ENCODE measurements at regions not wholly inside any gene's neighbourhood (a gene's known extent, or its start where the extent isn't known, plus 50 kb on each side); places are given as distances from the start of the nearest gene placed in this dataset.

DNA sequence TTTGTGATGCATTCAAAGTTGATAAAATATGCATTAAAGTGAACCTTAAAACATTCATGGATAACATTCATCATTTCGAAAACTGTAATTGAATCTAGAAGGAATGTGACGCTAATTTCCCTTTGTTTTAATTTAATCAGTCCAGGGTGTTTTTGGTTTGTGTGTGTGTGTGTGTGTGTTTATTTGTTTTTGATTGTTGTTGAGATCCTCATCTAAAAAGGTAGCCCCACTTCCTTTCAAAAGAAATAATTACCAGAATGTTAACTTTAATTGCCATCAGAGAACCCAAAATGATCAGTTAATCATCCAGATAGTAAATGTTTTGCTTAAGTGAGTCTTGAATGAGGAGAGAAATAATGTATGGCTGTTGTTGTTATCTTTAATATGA is 74.5 kb upstream of the PTPRZ1 start:
- 87 to 92% (median 90%) methylated on average over 2 of the region's 2 CpGs for WGBS, 5 donors
- DNase-seq = no peak
- no peak overlapping the region for H3K4me3 ChIP-seq
- H3K9me3 ChIP-seq = no peaks in the 10 kb centered on the region
- intact Hi-C loops (cut with DNase I; ENCODE audit: low total_unique reads) = no loop called here
- H3K4me1 ChIP-seq = no peaks in the 10 kb centered on the region
- no peaks in the 10 kb centered on the region for H3K27me3 ChIP-seq
- no peaks in the 10 kb centered on the region for H3K36me3 ChIP-seq
- TF ChIP-seq POLR2A (IDR thresholded peaks at IDR 0.05) (no peak), POLR2AphosphoS5 (IDR thresholded peaks at IDR 0.05) (no peak), EP300 (IDR thresholded peaks at IDR 0.05) (no peak), CTCF (IDR thresholded peaks at IDR 0.05) (no peak)
- no peak overlapping the region for H3K27ac ChIP-seq

GRCh38 chr7:121797657-121798452 is 75.1 kb upstream of the PTPRZ1 start:
- intact Hi-C loops (cut with DNase I; ENCODE audit: low total_unique reads) = no loop called here
- TF ChIP-seq POLR2A (IDR thresholded peaks at IDR 0.05) = no peak
- no peak for TF ChIP-seq EP300 (IDR thresholded peaks at IDR 0.05)
- TF ChIP-seq POLR2AphosphoS5 (IDR thresholded peaks at IDR 0.05) = no peak
- no peak for TF ChIP-seq CTCF (IDR thresholded peaks at IDR 0.05)
- WGBS, 5 donors = 77 to 91% (median 86%) methylated on average over 6 of the region's 6 CpGs
- H3K4me3 ChIP-seq = no peak overlapping the region
- no peaks in the 10 kb centered on the region for H3K27me3 ChIP-seq
- no peaks in the 10 kb centered on the region for H3K4me1 ChIP-seq
- no peaks in the 10 kb centered on the region for H3K9me3 ChIP-seq
- H3K36me3 ChIP-seq = no peaks in the 10 kb centered on the region
- no peak overlapping the region for H3K27ac ChIP-seq
- DNase-seq = peak in 1 of 2 donors; percentile 44

GRCh38 chr7:121796936-121797656 is 75.9 kb upstream of the PTPRZ1 start:
- WGBS, 5 donors = 74 to 82% (median 82%) methylated on average over 7 of the region's 7 CpGs
- no peaks in the 10 kb centered on the region for H3K4me1 ChIP-seq
- H3K27me3 ChIP-seq = no peaks in the 10 kb centered on the region
- intact Hi-C loops (cut with DNase I; ENCODE audit: low total_unique reads) = no loop called here
- no peak for DNase-seq
- no peaks in the 10 kb centered on the region for H3K36me3 ChIP-seq
- no peaks in the 10 kb centered on the region for H3K9me3 ChIP-seq
- H3K4me3 ChIP-seq = no peak overlapping the region
- TF ChIP-seq EP300 (IDR thresholded peaks at IDR 0.05) = no peak
- TF ChIP-seq CTCF (IDR thresholded peaks at IDR 0.05) = no peak
- no peak for TF ChIP-seq POLR2A (IDR thresholded peaks at IDR 0.05)
- no peak for TF ChIP-seq POLR2AphosphoS5 (IDR thresholded peaks at IDR 0.05)
- H3K27ac ChIP-seq = no peak overlapping the region

DNA sequence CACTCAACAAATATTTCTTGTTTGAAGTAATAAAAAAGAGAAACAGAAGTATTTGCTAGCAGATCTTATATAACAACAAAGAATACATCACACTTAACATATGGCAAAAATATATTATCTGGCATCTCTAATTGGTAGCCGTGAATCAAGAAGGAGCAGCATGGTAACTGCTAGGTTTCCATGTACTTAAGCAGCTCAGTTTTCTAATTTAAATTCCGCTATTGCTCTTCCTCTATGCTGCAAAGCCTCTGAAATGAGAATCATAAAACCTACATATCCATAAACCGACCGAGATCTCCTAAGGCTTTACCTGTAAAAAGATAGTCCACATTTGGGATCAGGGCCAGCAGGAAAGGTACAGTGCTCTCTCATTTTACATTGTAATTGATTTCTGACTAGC is 76.6 kb upstream of the PTPRZ1 start:
- DNase-seq = no peak
- no peaks in the 10 kb centered on the region for H3K36me3 ChIP-seq
- H3K4me3 ChIP-seq = no peak overlapping the region
- intact Hi-C loops (cut with DNase I; ENCODE audit: low total_unique reads) = no loop called here
- TF ChIP-seq EP300 (IDR thresholded peaks at IDR 0.05) (no peak), POLR2AphosphoS5 (IDR thresholded peaks at IDR 0.05) (no peak), POLR2A (IDR thresholded peaks at IDR 0.05) (no peak), CTCF (IDR thresholded peaks at IDR 0.05) (no peak)
- no peaks in the 10 kb centered on the region for H3K4me1 ChIP-seq
- no peaks in the 10 kb centered on the region for H3K9me3 ChIP-seq
- WGBS, 5 donors = 89 to 93% (median 92%) methylated on average over 4 of the region's 4 CpGs
- H3K27me3 ChIP-seq = no peaks in the 10 kb centered on the region
- H3K27ac ChIP-seq = no peak overlapping the region

Measured in stomach (tissue), 8 donors.